Head of caudate nucleus (tissue), 42 donors: ENCODE measurements at regions not wholly inside any gene's neighbourhood (a gene's known extent, or its start where the extent isn't known, plus 50 kb on each side); places are given as distances from the start of the nearest gene placed in this dataset.

Experiments
- DNase-seq, 42 donors: peaks; one replicate each; pipeline versions ENCODE4 v3.0.0 to v3.0.0-alpha.2; 2020 to 2021; ENCODE audit warnings: mixed read lengths in 7 of 42
- intact Hi-C: fragments of 100-400 bp; cut with DNase I; formaldehyde crosslinking; loops from one replicate; pipeline ENCODE4 v1.15.0; 2022

GRCh38 chr10:78424723-78425122 lies 391.1 kb downstream of the RPS24 start:
- no peak for DNase-seq
- intact Hi-C loops = no loop called here

- DNase-seq = no peak
- intact Hi-C loops = no loop called here
Observed at GRCh38 chr10:78426181-78426580, 392.5 kb downstream of the RPS24 start.

GRCh38 chr10:78427497-78428031 lies 393.9 kb downstream of the RPS24 start:
- DNase-seq = peak in 1 of 42 donors; percentile 1
- intact Hi-C loops = no loop called here

GRCh38 chr10:78428579-78428978 lies 394.9 kb downstream of the RPS24 start:
- no peak for DNase-seq
- intact Hi-C loops = no loop called here

- DNase-seq = no peak
- intact Hi-C loops = no loop called here
Observed at GRCh38 chr10:78429984-78430383, 396.3 kb downstream of the RPS24 start.

- DNase-seq = peak in 7 of 42 donors; percentile 21 to 47 (median 28)
- intact Hi-C loops = no loop called here
Observed at GRCh38 chr10:78432583-78432982, 398.9 kb downstream of the RPS24 start.

GRCh38 chr10:78433076-78433595 lies 399.5 kb downstream of the RPS24 start:
- intact Hi-C loops = no loop called here
- DNase-seq = peak in 2 of 42 donors; percentile 10 to 24

GRCh38 chr10:78433766-78434535 lies 400.3 kb downstream of the RPS24 start:
- DNase-seq = peak in 15 of 42 donors; percentile 3 to 47 (median 28)

GRCh38 chr10:78434886-78435285 lies 401.2 kb downstream of the RPS24 start:
- intact Hi-C loops = no loop called here
- DNase-seq = peak in 1 of 42 donors; percentile 19

More at GRCh38 chr10:78433766-78434535, 400.3 kb downstream of the RPS24 start:
- intact Hi-C loops = no loop called here

GRCh38 chr10:78435484-78436221 lies 402.0 kb downstream of the RPS24 start:
- intact Hi-C loops = no loop called here
- no peak for DNase-seq

GRCh38 chr10:78436222-78436573 lies 402.5 kb downstream of the RPS24 start:
- DNase-seq = no peak
- intact Hi-C loops = no loop called here

- intact Hi-C loops = no loop called here
- peak in 4 of 42 donors; percentile 9 to 34 (median 23) for DNase-seq
Observed at GRCh38 chr10:78436706-78437406, 403.2 kb downstream of the RPS24 start.

- intact Hi-C loops = no loop called here
- peak in 1 of 42 donors; percentile 17 for DNase-seq
Observed at GRCh38 chr10:78437407-78437768, 403.7 kb downstream of the RPS24 start.

- DNase-seq = peak in 1 of 42 donors; percentile 26
- intact Hi-C loops = no loop called here
Observed at GRCh38 chr10:78437998-78438906, 404.6 kb downstream of the RPS24 start.

- intact Hi-C loops = no loop called here
- DNase-seq = peak in 1 of 42 donors; percentile 24
Observed at GRCh38 chr10:78438907-78439809, 405.5 kb downstream of the RPS24 start.

- DNase-seq = no peak
- intact Hi-C loops = no loop called here
Observed at GRCh38 chr10:78441010-78441409, 407.3 kb downstream of the RPS24 start.

GRCh38 chr10:78441694-78442093 lies 408.0 kb downstream of the RPS24 start:
- intact Hi-C loops = no loop called here
- peak in 1 of 42 donors; percentile 1 for DNase-seq
